OCI-LY7 (cell line): ENCODE measurements at regions not wholly inside any gene's neighbourhood (a gene's known extent, or its start where the extent isn't known, plus 50 kb on each side); places are given as distances from the start of the nearest gene placed in this dataset.

Experiments
- BruUV-seq: library from RNA; stranded (reverse); fragments of 400-500 nt; replicated peaks from 2 replicates; lab custom pipeline; 2021; lab: Mats Ljungman, UMichigan
- CTCF ChIA-PET: fragments of 300-600 bp; sonication (Branson Sonifier 250); formaldehyde crosslinking; loops from one replicate; lab custom pipeline; 2022; ENCODE audit warnings: antibody characterized with exemption; ENCODE audit not compliant: unreplicated experiment; lab: Charles Lee
- POLR2A ChIA-PET: fragments of 300-600 bp; sonication (Branson Sonifier 250); formaldehyde crosslinking; loops from one replicate; lab custom pipeline; 2022; ENCODE audit warnings: antibody characterized with exemption; lab: Charles Lee
- DNase-seq: peaks from one replicate; pipeline ENCODE4 v3.0.0-alpha.2; 2015; ENCODE audit warnings: low spot score
- H2AFZ ChIP-seq: fragments of 200-600 bp; sonication (generic), shearing (Covaris generic); 2 replicates; pipeline ENCODE4 v1.6.1; 2014; ENCODE audit warnings: mild to moderate bottlenecking, antibody characterized with exemption, low read length, moderate library complexity
- H3K27ac ChIP-seq: fragments of 200-600 bp; sonication (generic); 2 replicates; pipeline ENCODE4 v1.5.1; 2014; ENCODE audit warnings: mixed run types, low read depth, mild to moderate bottlenecking, moderate library complexity, low read length, inconsistent platforms; ENCODE audit not compliant: poor library complexity, severe bottlenecking
- H3K36me3 ChIP-seq: fragments of 200-600 bp; sonication (generic); 2 replicates; pipeline ENCODE4 v1.6.1; 2014; ENCODE audit warnings: mild to moderate bottlenecking, antibody characterized with exemption, low read length, moderate library complexity, mixed read lengths; ENCODE audit not compliant: insufficient read depth
- H3K4me1 ChIP-seq: fragments of 200-600 bp; sonication (generic); 2 replicates; pipeline ENCODE4 v1.5.1; 2014; ENCODE audit warnings: mild to moderate bottlenecking, low read length; ENCODE audit not compliant: insufficient read depth, poor library complexity, severe bottlenecking
- H3K4me2 ChIP-seq: fragments of 200-600 bp; sonication (generic); 2 replicates; pipeline ENCODE4 v1.6.1; 2014; ENCODE audit warnings: mild to moderate bottlenecking, low read length
- H3K4me3 ChIP-seq: fragments of 200-600 bp; sonication (generic); 2 replicates; pipeline ENCODE4 v1.5.1; 2014; ENCODE audit warnings: mild to moderate bottlenecking, low read depth, low read length; ENCODE audit not compliant: poor library complexity, severe bottlenecking
- H3K79me2 ChIP-seq: fragments of 200-600 bp; sonication (generic); 2 replicates; pipeline ENCODE4 v1.6.1; 2016; ENCODE audit warnings: low read depth, mild to moderate bottlenecking, low read length, moderate library complexity, mixed read lengths; ENCODE audit not compliant: insufficient read depth
- H3K9me2 ChIP-seq: fragments of 200-600 bp; sonication (generic); 2 replicates; pipeline ENCODE4 v1.6.1; 2016; ENCODE audit warnings: mild to moderate bottlenecking, low read length, mixed read lengths; ENCODE audit not compliant: insufficient read depth
- H3K9me3 ChIP-seq: fragments of 200-600 bp; sonication (generic); 2 replicates; pipeline ENCODE4 v1.6.1; 2014; ENCODE audit warnings: mild to moderate bottlenecking, mixed run types, low read length, mixed read lengths
- H4K20me1 ChIP-seq: fragments of 200-600 bp; sonication (generic); 2 replicates; pipeline ENCODE4 v1.6.1; 2014; ENCODE audit warnings: mild to moderate bottlenecking, antibody characterized with exemption, low read length, moderate library complexity, mixed read lengths; ENCODE audit not compliant: insufficient read depth
- EZH2phosphoT487 ChIP-seq: fragments of 200-600 bp; sonication (generic); IDR thresholded peaks from 2 replicates; pipeline ENCODE4 v1.6.1; 2018; ENCODE audit warnings: low read depth, borderline replicate concordance, mild to moderate bottlenecking, mixed run types, antibody characterized with exemption, low read length, moderate library complexity, mixed read lengths
- intact Hi-C: fragments of 100-400 bp; cut with micrococcal nuclease; formaldehyde crosslinking; loops from one replicate; pipeline ENCODE4 v1.10.0; 2022; ENCODE audit not compliant: unreplicated experiment
- TF ChIP-seq, protein P1 (sequence below): fragments of 200-600 bp; sonication (generic); conservative IDR thresholded peaks from 2 replicates; pipeline ENCODE4 v1.5.1; 2014; ENCODE audit warnings: mild to moderate bottlenecking, antibody characterized with exemption, low read length, moderate library complexity, mixed read lengths

DNA sequence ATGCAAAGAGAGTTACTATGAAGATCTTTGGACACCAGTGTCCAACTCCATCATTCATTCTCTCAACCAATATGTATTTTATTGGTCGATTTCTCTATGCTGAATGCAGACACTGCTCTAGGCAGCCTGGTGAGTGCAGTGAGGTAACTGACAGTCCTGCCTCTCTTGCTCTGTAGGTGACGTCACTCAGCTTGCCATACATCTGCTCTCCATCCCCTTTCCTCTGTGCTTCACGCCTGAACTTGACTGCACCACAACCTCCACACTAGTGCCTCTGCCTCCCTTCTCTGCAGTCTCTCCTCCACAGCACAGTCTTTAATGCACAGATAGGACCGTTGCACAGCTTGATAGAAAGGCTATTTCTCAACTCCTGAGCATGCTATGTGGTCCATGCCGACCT, 344.9 kb upstream of the NOCT start:
- no peak overlapping the region for H3K4me2 ChIP-seq
- TF ChIP-seq, protein P1, sequence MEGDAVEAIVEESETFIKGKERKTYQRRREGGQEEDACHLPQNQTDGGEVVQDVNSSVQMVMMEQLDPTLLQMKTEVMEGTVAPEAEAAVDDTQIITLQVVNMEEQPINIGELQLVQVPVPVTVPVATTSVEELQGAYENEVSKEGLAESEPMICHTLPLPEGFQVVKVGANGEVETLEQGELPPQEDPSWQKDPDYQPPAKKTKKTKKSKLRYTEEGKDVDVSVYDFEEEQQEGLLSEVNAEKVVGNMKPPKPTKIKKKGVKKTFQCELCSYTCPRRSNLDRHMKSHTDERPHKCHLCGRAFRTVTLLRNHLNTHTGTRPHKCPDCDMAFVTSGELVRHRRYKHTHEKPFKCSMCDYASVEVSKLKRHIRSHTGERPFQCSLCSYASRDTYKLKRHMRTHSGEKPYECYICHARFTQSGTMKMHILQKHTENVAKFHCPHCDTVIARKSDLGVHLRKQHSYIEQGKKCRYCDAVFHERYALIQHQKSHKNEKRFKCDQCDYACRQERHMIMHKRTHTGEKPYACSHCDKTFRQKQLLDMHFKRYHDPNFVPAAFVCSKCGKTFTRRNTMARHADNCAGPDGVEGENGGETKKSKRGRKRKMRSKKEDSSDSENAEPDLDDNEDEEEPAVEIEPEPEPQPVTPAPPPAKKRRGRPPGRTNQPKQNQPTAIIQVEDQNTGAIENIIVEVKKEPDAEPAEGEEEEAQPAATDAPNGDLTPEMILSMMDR: no peak
- no peak for TF ChIP-seq EZH2phosphoT487
- H3K4me3 ChIP-seq: no peak overlapping the region
- CTCF ChIA-PET: no interaction called here
- no TSS peak for BruUV-seq
- intact Hi-C loops: no loop called here
- DNase-seq: no peak
- no peaks in the 10 kb centered on the region for H3K4me1 ChIP-seq
- no peaks in the 10 kb centered on the region for H3K36me3 ChIP-seq
- no peaks in the 10 kb centered on the region for H3K79me2 ChIP-seq
- H3K9me3 ChIP-seq: no peaks in the 10 kb centered on the region
- H3K9me2 ChIP-seq: no peaks in the 10 kb centered on the region
- POLR2A ChIA-PET: no interaction called here
- H3K27ac ChIP-seq: no peak overlapping the region
- H4K20me1 ChIP-seq: no peaks in the 10 kb centered on the region
- no peak overlapping the region for H2AFZ ChIP-seq

DNA sequence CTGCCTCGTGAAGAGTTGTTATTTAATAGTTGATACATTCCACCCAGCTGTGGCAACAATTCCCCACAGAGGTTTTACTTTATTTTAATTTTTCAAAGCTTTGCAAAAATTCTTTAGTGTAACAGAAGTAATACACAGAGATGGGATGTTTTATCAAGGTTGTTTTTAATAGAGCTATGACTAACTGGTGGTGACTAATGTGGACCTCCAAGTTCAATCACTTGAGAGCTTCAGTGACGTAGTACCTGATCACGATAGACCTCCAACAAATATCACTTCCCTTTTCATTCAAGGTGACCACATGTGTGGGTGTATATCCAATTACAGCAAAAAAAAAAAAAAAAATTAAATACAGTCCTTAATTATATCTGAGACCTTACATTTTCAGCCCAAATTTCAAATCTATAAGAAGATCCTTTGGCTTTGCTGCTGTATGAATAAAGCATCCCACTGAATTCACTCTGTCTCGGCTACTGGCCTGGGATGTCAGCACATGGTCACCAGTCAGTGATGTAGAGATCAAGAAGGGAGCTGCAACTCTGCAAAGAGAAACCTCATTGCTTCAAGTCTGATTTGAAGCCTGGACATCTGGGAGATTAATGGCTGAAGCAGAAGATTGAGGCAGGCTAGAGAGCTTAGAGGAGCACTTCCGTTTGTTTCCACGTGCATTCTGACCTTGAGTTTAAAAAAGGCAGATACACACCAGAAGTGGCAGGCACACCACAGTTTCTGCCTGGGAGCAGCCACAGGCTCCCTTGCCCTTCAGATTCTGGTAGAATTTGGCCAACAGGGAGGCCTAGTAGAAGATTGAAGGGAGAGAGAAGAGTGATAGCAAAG, 345.9 kb upstream of the NOCT start:
- Histone ChIP-seq H3K27ac (no peak overlapping the region), H3K36me3 (no peaks in the 10 kb centered on the region), H4K20me1 (no peaks in the 10 kb centered on the region), H3K79me2 (no peaks in the 10 kb centered on the region), H3K9me2 (no peaks in the 10 kb centered on the region), H3K4me1 (no peaks in the 10 kb centered on the region), H3K4me3 (no peak overlapping the region), H3K4me2 (no peak overlapping the region), H2AFZ (no peak overlapping the region), H3K9me3 (no peaks in the 10 kb centered on the region)
- no TSS peak for BruUV-seq
- POLR2A ChIA-PET: interaction anchor here (0.6 to 0.7 kb wide), 3 partner anchors 107 to 1012 kb away, joined by 3 to 5 read pairs (median 3); no protein-coding TSS in a partner anchor
- no peak for DNase-seq
- intact Hi-C loops: no loop called here
- CTCF ChIA-PET: no interaction called here
- no peak for TF ChIP-seq EZH2phosphoT487
- TF ChIP-seq, protein P1: no peak

DNA sequence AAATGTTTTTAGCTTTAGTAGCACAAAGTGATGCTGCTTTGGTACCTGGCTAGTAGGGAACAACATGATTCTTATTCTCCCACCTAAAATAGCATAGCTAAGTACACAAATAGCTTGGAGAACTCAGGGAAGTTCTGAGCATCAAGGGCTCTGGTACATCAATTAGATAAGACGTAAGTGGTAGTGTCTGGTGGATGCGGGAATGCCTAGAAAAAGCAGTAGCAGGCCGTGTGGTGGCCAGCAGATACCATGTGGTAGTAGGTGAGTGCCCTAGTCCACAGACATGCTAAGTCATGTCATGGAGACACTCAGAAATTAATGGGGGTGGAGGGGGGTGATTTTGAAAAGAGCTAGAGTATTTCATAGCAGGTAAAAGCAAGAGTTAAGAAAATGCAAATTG, 347.3 kb upstream of the NOCT start:
- Histone ChIP-seq H2AFZ (no peak overlapping the region), H3K79me2 (no peaks in the 10 kb centered on the region), H3K36me3 (no peaks in the 10 kb centered on the region), H3K4me3 (no peak overlapping the region), H3K4me1 (no peaks in the 10 kb centered on the region), H3K4me2 (no peak overlapping the region), H4K20me1 (no peaks in the 10 kb centered on the region), H3K27ac (no peak overlapping the region), H3K9me3 (no peaks in the 10 kb centered on the region), H3K9me2 (no peaks in the 10 kb centered on the region)
- intact Hi-C loops: no loop called here
- no peak for DNase-seq
- CTCF ChIA-PET: no interaction called here
- no TSS peak for BruUV-seq
- no peak for TF ChIP-seq EZH2phosphoT487
- TF ChIP-seq, protein P1: no peak
- POLR2A ChIA-PET: interaction anchor here (1.1 kb wide), 1 partner anchor 14 kb away, joined by 4 read pairs; no protein-coding TSS in a partner anchor
